Mucosa of descending colon (tissue), 3 donors: ENCODE measurements at regions not wholly inside any gene's neighbourhood (a gene's known extent, or its start where the extent isn't known, plus 50 kb on each side); places are given as distances from the start of the nearest gene placed in this dataset.

Experiments
- ATAC-seq: fragments of 200-7000 bp; cut with Tn5 transposase; one replicate; pipeline ENCODE4 v1.9.1; 2020; ENCODE audit warnings: mild to moderate bottlenecking, moderate library complexity
- DNase-seq, 3 donors: peaks; one replicate each; pipeline ENCODE4 v3.0.0-alpha.2; 2020
- H3K36me3 ChIP-seq: fragments of 200-600 bp; one replicate; pipeline ENCODE4 v1.8.0; 2021; ENCODE audit warnings: low read depth, mild to moderate bottlenecking
- H3K4me1 ChIP-seq: fragments of 200-600 bp; one replicate; pipeline ENCODE4 v1.8.0; 2021; ENCODE audit warnings: low read depth, mild to moderate bottlenecking
- H3K4me3 ChIP-seq: fragments of 200-600 bp; one replicate; pipeline ENCODE4 v1.8.0; 2021; ENCODE audit warnings: mild to moderate bottlenecking
- H3K9me3 ChIP-seq: fragments of 200-600 bp; one replicate; pipeline ENCODE4 v1.8.0; 2021; ENCODE audit warnings: mild to moderate bottlenecking
- intact Hi-C, 2 donors: fragments of 100-400 bp; cut with DNase I in 1 of 2; cut with micrococcal nuclease in 1 of 2; formaldehyde crosslinking; loops; one replicate each; pipeline versions ENCODE4 v1.11.0 to v1.11.1; 2022; cut with DNase I, micrococcal nuclease
- TF ChIP-seq, protein P1 (sequence below): fragments of 200-600 bp; IDR thresholded peaks from one replicate; pipeline ENCODE4 v1.8.0; 2022; ENCODE audit warnings: antibody characterized with exemption, mild to moderate bottlenecking
- donor health status: DM: no; HTN: no; CAD: no; lungs with moderate emphysema.
- donor health status: DM: no; HTN: no; CAD: no.
- donor health status: DM: no; HTN: yes; CAD: no.

DNA sequence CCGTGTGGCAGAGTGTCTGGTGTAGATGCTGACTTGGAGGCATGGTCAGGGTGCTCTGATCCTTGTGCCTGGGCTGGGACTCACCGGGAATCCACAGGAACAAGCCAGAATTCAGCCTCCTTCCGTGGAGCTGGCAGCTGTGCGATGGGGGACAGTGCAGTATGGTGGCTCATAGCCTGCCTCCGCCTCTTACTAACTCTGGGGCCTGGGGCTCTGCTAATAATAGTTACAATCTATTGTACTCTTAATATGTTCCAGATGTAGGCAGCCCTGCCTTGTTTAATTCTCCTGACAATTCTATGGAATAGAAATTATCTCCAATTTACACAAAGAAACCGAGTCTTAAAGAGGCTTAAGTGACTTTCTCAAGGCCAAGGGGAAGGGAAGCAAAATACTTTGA lies 77.6 kb downstream of the PCDH1 start:
- H3K4me3 ChIP-seq: no peak overlapping the region
- no peaks in the 10 kb centered on the region for H3K36me3 ChIP-seq
- ATAC-seq (no peak), DNase-seq (no peak)
- H3K4me1 ChIP-seq: no peaks in the 10 kb centered on the region
- intact Hi-C loops: no loop called here
- H3K9me3 ChIP-seq: no peaks in the 10 kb centered on the region
- TF ChIP-seq, protein P1, sequence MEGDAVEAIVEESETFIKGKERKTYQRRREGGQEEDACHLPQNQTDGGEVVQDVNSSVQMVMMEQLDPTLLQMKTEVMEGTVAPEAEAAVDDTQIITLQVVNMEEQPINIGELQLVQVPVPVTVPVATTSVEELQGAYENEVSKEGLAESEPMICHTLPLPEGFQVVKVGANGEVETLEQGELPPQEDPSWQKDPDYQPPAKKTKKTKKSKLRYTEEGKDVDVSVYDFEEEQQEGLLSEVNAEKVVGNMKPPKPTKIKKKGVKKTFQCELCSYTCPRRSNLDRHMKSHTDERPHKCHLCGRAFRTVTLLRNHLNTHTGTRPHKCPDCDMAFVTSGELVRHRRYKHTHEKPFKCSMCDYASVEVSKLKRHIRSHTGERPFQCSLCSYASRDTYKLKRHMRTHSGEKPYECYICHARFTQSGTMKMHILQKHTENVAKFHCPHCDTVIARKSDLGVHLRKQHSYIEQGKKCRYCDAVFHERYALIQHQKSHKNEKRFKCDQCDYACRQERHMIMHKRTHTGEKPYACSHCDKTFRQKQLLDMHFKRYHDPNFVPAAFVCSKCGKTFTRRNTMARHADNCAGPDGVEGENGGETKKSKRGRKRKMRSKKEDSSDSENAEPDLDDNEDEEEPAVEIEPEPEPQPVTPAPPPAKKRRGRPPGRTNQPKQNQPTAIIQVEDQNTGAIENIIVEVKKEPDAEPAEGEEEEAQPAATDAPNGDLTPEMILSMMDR: no peak

DNA sequence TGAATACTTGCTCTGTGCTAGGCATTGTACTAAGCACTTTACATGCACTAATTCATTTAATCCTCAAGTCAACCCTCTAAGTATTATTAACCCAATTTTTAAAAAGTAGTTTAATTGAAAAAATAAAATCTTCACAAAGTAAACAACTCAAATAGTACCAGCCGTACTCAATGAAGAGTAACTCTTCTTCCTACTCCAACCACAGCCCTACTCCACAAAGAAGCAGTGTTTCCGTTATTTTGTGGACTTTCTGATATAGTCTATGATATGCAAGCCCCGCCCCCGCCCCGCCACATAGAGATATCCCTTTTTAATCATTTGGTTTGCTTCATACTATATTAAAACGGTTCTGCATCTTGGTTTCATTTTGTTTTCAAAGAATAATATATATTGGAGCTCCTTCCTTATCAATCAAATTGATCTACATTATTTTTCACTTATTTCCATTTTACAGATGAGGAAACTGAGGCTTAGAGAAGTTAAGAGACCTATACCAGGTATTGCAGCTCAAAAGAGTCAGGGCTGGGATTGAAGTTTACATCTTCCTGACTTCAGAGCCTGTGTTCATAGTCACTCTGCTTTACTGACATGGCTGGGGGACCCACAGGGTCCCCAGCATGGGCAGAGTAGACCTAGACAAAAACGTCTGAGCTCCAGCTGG lies 78.6 kb downstream of the PCDH1 start:
- H3K36me3 ChIP-seq: no peaks in the 10 kb centered on the region
- H3K9me3 ChIP-seq: no peaks in the 10 kb centered on the region
- TF ChIP-seq, protein P1: no peak
- no peak for DNase-seq
- ATAC-seq: no peak
- H3K4me1 ChIP-seq: no peaks in the 10 kb centered on the region
- H3K4me3 ChIP-seq: no peak overlapping the region
- intact Hi-C loops: no loop called here

DNA sequence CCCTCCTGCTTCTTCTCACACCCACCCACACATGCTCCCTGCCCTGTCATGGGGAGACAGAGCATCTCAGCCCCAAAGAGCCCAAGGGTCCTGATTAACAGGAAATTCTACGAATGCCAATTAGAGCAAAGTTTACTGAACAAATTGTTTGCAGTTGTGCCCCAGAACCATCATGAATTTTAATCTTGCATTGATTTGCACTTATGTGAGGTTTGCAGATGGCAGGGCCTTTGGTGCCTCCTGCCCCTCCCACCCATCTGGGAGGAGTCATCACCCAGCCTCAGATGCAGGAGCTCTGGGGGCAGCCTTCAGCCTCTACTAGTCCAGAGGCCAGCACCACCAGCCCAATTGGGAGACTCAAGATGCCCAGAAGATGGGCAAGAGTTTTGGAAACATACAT lies 80.8 kb downstream of the PCDH1 start:
- H3K4me1 ChIP-seq: no peaks in the 10 kb centered on the region
- H3K4me3 ChIP-seq: no peak overlapping the region
- intact Hi-C loops: no loop called here
- ATAC-seq (no peak), DNase-seq (no peak)
- TF ChIP-seq, protein P1: no peak
- no peaks in the 10 kb centered on the region for H3K9me3 ChIP-seq
- no peaks in the 10 kb centered on the region for H3K36me3 ChIP-seq

DNA sequence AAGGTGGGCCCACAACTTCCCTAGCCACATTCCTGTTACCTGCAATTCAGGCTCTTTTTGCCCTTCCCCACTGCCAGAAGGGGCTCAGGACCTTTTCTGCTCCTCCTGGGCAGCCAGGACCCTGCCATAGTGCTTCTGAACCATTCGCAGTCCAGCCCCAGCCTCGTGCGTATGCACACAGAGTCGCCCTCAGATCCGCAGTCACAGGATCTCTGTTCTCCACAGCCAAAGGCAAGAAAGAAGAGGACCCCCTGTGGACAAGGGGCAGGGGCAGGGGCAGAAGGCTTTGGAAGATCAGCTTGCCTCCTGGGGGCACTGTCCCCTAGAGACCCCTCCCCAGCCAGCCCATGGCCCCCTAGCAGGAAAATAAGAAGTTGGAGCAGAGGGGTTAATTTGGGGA lies 82.8 kb downstream of the PCDH1 start:
- no peaks in the 10 kb centered on the region for H3K4me1 ChIP-seq
- TF ChIP-seq, protein P1: no peak
- intact Hi-C loops: no loop called here
- H3K36me3 ChIP-seq: no peaks in the 10 kb centered on the region
- ATAC-seq: no peak
- H3K9me3 ChIP-seq: no peaks in the 10 kb centered on the region
- no peak for DNase-seq
- no peak overlapping the region for H3K4me3 ChIP-seq

DNA sequence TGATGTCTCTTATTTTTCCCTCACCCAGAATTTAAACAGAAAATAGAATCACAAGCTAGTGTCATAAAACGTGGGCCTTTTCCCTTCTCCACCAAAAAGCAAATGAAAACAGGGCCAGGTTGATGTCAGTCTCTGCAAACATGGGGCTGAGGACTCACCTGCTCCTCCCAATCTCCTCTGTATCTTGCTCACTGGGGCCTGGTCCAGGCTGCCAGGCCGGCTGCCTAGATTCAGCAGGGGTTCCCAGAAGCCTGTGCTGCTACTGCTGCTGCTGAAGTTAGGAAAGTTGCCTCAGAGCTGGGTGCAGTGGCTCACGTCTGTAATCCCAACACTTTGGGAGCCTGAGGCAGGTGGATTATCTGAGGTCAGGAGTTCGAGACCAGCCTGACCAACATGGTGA lies 84.3 kb downstream of the PCDH1 start:
- no peak overlapping the region for H3K4me3 ChIP-seq
- no peak for DNase-seq
- no peaks in the 10 kb centered on the region for H3K9me3 ChIP-seq
- TF ChIP-seq, protein P1: no peak
- H3K4me1 ChIP-seq: no peaks in the 10 kb centered on the region
- intact Hi-C loops: no loop called here
- no peak for ATAC-seq
- H3K36me3 ChIP-seq: no peaks in the 10 kb centered on the region

DNA sequence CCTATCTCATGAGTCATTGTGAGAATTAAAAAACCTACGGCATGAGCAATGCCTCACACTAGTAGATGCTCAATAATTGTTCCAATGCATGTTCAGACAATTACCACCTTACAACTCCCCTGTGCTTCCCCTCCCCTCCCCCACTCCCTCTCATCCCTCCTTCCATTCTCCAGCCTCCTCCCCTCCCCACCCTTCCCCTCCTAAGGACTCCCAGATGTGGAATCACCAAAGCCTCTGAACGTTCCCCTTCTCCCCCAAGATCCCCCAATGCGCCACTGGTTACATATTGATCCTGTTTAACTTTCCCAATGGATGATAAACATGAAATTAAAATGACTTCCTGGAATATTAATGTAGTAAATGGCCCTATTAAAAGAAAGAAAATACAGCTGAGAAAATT lies 84.8 kb downstream of the PCDH1 start:
- TF ChIP-seq, protein P1: no peak

More for the DNA sequence above, 84.8 kb downstream of the PCDH1 start:
- ATAC-seq (no peak), DNase-seq (no peak)
- intact Hi-C loops: no loop called here
- Histone ChIP-seq H3K36me3 (no peaks in the 10 kb centered on the region), H3K4me1 (no peaks in the 10 kb centered on the region), H3K4me3 (no peak overlapping the region), H3K9me3 (no peaks in the 10 kb centered on the region)
